Muscle of leg (tissue), 3 donors: ENCODE measurements at regions not wholly inside any gene's neighbourhood (a gene's known extent, or its start where the extent isn't known, plus 50 kb on each side); places are given as distances from the start of the nearest gene placed in this dataset.
"Not testable (repeated sequence)": the region's sequence is repeated elsewhere in the genome, so short reads cannot be mapped to it uniquely, and the experiment has no call there.

Experiments used
- DNase-seq: peaks from one replicate; pipeline ENCODE4 v3.0.0; 2013
- H3K27ac ChIP-seq: one replicate; pipeline ENCODE4 v1.5.1; 2013; ENCODE audit warnings: mild to moderate bottlenecking, low read length, control low read depth
- H3K27me3 ChIP-seq: one replicate; pipeline ENCODE4 v1.6.1; 2013; ENCODE audit warnings: low read length; ENCODE audit not compliant: control insufficient read depth, insufficient read depth
- H3K36me3 ChIP-seq: one replicate; pipeline ENCODE4 v1.6.1; 2013; ENCODE audit warnings: low read length; ENCODE audit not compliant: control insufficient read depth, insufficient read depth
- H3K4me1 ChIP-seq: one replicate; pipeline ENCODE4 v1.6.1; 2013; ENCODE audit warnings: low read length; ENCODE audit not compliant: control insufficient read depth, insufficient read depth
- H3K4me3 ChIP-seq: one replicate; pipeline ENCODE4 v1.5.1; 2013; ENCODE audit warnings: low read length, control low read depth
- H3K9me3 ChIP-seq: replicated peaks from 2 replicates; pipeline ENCODE4 v1.6.1; 2013; ENCODE audit warnings: low read depth, low read length; ENCODE audit not compliant: control insufficient read depth
- WGBS: methylation state at CpG from one replicate; pipeline ENCODE4 v1.1.5; 2013; ENCODE audit warnings: missing lambda C conversion rate; ENCODE audit not compliant: insufficient coverage; 5-methylcytosine and 5-hydroxymethylcytosine counted together

DNA sequence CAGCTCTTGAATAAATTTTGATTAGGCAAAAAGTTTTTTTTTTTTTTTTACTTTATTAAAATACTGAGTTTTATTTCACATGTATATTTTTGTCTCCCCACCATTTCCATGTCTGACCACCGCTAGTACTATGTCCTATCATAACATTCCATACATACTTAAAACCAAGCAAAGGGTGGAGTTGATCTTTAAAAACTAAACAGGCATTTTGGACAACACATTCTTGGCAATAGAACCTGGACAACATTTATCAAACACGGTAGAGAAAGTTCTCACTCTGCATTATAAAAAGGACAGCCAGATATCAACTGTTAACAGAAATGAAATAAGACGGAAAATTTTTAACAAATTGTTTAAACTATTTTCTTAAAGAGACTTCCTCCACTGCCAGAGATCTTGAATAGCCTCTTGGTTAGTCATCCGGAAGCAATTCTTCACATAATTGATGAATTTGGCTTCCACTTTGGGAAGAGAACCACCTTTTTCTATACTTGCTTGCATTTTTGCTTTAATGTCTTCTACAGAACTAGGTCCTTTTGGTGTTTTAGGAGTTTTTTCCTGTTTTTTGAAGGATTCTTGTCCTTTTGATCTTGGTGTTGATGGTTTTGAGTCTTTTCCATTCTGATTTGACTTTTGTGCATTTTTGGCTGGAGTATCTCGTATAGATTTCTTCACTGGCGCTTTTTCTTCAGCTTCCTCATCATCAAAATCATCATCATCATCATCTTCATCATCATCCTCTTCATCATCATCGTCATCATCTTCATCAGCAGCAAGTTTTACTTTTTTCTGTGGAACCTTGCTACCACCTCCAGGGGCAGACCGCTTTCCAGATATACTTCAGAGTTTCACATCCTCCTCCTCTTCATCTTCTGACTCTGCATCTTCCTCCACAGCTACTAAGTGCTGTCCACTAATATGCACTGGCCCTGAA lies 58.7 kb downstream of the POU5F2 start:
- H3K27me3 ChIP-seq, DNase-seq, H3K27ac ChIP-seq, H3K9me3 ChIP-seq, H3K4me3 ChIP-seq, H3K4me1 ChIP-seq, H3K36me3 ChIP-seq: not testable (repeated sequence)
- 100% methylated on average over 4 of the region's 8 CpGs for WGBS

DNA sequence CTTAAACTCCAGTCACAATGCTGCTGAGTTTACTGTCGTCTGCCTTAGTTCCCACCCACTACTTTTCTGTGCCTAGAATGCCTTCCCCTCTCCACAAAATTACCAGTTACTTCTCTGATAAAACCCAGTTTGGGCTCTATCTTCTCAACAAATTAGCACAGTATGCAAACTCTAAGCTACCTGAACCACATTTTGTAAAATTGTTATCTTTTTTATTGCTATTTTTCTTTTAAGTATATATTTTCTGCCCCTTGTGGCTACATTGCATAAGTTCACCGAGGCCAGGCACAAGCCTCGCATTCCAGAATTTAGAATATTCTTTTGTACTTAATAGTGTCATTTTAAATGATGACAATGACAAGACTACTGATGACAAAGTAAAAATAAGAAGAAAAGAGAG lies 60.0 kb downstream of the POU5F2 start:
- H3K36me3 ChIP-seq = no peaks in the 10 kb centered on the region
- 55% methylated on average over 1 of the region's 3 CpGs for WGBS
- H3K4me1 ChIP-seq = peaks cover 8% of the 10 kb centered on the region
- H3K27ac ChIP-seq = no peak overlapping the region
- DNase-seq = no peak
- H3K4me3 ChIP-seq = no peak overlapping the region
- H3K9me3 ChIP-seq = no peaks in the 10 kb centered on the region
- no peaks in the 10 kb centered on the region for H3K27me3 ChIP-seq

DNA sequence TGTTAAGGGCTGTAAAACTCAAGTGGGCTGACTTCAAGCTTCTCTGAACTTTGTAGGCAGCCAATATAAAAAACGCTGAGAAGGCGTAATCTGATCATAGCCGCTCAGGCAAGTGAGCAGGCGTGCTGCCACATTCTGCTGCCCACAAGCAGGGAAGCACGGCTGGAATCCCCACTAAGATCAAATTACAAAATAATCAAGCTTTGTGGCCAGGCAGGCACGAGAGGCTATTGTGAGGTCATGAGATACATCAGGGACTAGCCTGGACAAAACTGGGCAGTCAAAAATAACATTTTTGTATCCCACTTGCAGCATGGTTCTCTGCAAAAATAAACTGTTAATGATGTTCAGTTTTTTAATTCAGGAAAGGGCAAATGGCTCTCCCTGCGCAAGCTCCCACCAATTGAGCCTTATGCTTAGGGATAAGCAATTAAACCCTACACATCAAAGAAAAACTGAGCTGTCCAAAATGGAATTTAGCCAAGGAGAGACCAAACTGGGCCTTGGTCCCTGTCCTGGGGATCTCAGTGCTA lies 64.0 kb downstream of the POU5F2 start:
- Histone ChIP-seq H3K27me3 (no peaks in the 10 kb centered on the region), H3K36me3 (no peaks in the 10 kb centered on the region), H3K4me1 (peaks cover 8% of the 10 kb centered on the region), H3K9me3 (no peaks in the 10 kb centered on the region), H3K27ac (peak overlapping the region; percentile 42), H3K4me3 (no peak overlapping the region)
- 28% methylated on average over 3 of the region's 7 CpGs for WGBS
- DNase-seq = peak; percentile 83

- no CpG with 5 or more reads among the region's 5 CpGs for WGBS
- no peak overlapping the region for H3K27ac ChIP-seq
- peaks cover 8% of the 10 kb centered on the region for H3K4me1 ChIP-seq
- H3K4me3 ChIP-seq = no peak overlapping the region
- no peaks in the 10 kb centered on the region for H3K36me3 ChIP-seq
- peak; percentile 14 for DNase-seq
- H3K9me3 ChIP-seq = no peaks in the 10 kb centered on the region
- H3K27me3 ChIP-seq = no peaks in the 10 kb centered on the region
Observed at GRCh38 chr5:93676704-93677103, 64.7 kb downstream of the POU5F2 start.

DNA sequence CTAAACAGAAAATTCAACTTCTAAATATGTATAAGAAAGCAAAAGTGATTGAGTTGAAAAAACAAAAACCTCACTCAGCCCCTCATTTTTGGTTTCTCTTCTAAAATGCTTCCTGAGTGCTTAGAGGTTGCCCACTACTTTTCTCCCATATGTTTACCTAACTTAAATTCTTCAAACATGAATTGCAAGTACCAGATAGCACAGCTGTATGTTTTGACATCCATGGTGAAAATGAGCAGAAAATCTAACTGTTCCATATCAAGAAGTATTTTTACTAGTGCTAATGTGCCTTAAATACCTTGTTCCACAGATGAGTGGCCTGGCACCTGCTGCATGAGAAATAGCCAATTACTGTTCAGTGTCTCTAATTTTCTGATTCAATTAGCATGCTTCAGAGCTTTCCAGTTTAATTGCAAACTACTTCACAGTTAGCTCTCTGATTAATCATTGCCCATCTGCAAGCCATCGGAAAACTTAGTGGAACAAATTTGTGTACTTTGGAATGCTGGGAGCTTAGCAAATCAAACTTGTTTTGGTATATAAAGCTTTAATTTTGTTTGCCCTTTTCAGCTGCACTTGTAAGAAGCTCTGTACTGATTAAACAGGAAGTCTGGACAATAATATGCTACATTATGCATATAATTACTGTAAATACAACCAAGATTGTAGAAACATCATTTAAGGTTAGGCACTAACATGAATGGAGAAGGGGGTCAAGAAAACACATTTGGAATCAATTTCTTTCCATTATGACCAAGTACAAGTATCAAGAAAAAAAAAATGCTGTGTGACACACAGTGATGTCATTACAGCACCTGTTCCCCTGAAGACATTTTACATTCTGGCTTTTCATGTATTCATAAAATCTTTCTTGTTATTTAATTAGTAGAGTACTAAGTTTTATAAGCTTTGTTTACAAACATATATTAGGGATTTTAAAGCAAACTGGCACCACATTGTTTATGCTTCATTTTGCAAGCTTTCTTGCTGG lies 65.6 kb downstream of the POU5F2 start:
- Histone ChIP-seq H3K27ac (no peak overlapping the region), H3K9me3 (no peaks in the 10 kb centered on the region)
- peak; percentile 21 for DNase-seq

DNA sequence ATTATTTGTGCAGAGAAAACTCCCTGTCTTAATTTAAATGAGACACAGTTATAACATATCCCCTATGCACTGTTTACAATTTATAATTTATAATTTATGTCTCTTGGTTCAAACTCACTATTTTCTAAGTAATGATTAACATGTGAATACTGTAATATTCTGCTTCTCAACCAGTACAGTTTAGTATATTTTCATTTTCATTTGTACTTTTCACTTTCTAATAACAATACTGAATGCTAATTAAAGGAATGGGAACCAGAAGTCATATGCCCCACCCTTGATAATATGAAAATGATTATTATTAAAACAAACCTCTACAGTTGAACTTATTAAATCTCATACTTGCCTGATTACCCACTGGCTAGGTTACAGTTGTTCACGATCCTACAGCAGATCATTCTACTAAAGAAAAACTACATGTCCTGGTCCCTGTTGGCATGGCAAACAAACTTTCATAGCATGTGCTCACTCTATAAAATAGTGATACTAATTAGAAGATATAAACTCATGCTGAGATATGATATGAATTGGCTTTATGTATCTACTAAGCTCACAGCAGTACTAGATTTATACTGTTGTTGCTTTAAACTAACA lies 66.4 kb downstream of the POU5F2 start:
- DNase-seq = no peak
- Histone ChIP-seq H3K4me3 (no peak overlapping the region), H3K27ac (no peak overlapping the region), H3K27me3 (no peaks in the 10 kb centered on the region), H3K36me3 (no peaks in the 10 kb centered on the region), H3K4me1 (peaks cover 8% of the 10 kb centered on the region), H3K9me3 (no peaks in the 10 kb centered on the region)
- no CpG with 5 or more reads among the region's 1 CpG for WGBS

More for the DNA sequence above, 65.6 kb downstream of the POU5F2 start:
- WGBS = no CpG with 5 or more reads among the region's 1 CpG
- Histone ChIP-seq H3K36me3 (no peaks in the 10 kb centered on the region), H3K4me3 (no peak overlapping the region), H3K27me3 (no peaks in the 10 kb centered on the region), H3K4me1 (peaks cover 8% of the 10 kb centered on the region)

GRCh38 chr5:93674138-93674537 lies 67.3 kb downstream of the POU5F2 start:
- Histone ChIP-seq H3K27me3 (no peaks in the 10 kb centered on the region), H3K4me1 (peaks cover 8% of the 10 kb centered on the region), H3K4me3 (no peak overlapping the region), H3K36me3 (no peaks in the 10 kb centered on the region), H3K9me3 (no peaks in the 10 kb centered on the region), H3K27ac (no peak overlapping the region)
- WGBS = 72% methylated on average over 2 of the region's 5 CpGs
- peak; percentile 16 for DNase-seq

DNA sequence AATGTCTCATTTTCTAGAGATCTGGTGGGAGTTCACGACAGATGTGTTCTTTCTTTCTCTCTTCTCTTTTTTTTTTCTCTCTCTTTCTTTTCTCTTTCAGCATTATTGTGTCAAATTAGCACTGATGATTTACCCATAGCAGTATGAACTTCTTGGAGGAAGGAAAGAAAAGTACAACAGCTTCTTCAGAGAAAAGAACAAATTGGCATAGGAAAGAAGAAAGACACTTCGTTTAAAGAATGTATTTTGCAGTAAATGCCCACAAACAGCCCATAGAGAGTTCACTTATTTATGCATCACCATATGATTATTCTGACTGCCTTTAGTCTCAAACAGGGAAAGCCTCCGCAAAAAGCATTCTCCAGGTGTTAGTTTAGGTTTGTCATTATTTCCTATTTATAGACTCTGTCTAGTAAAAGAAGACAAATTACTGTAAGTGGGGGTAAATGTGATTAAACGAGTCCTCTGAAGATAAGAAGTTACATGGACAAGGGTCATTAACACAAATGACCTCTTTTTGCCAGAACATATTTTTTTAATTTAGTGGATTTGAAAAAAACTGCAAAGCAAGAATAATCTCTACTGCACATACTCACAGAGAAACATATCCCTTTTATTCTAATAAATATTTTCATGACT lies 68.0 kb downstream of the POU5F2 start:
- Histone ChIP-seq H3K4me3 (no peak overlapping the region), H3K4me1 (peaks cover 8% of the 10 kb centered on the region), H3K27me3 (no peaks in the 10 kb centered on the region), H3K36me3 (no peaks in the 10 kb centered on the region), H3K9me3 (no peaks in the 10 kb centered on the region), H3K27ac (no peak overlapping the region)
- no CpG with 5 or more reads among the region's 4 CpGs for WGBS
- no peak for DNase-seq

DNA sequence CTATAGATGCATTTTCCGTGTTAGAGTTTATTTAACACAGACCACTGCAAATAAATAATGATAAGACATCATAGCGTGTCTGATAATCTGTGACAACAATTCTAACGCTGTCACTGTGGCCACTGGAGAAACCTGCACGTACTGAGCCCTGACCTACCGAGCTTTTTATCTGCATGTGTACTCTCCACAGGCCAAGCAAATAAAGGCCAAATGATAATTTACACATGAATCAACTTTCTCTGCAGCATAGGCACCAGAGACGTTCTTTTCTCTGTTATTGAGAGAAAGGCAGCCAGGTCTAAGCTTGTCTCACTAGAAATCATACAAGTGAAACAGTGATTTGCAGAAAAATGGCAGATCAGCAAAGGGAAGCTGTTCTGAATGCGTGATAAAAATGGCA lies 75.8 kb downstream of the POU5F2 start:
- WGBS = 78% methylated on average over 5 of the region's 7 CpGs
- no peaks in the 10 kb centered on the region for H3K9me3 ChIP-seq

More for the DNA sequence above, 75.8 kb downstream of the POU5F2 start:
- no peaks in the 10 kb centered on the region for H3K27me3 ChIP-seq
- no peaks in the 10 kb centered on the region for H3K4me1 ChIP-seq
- H3K4me3 ChIP-seq = no peak overlapping the region
- no peak for DNase-seq
- H3K27ac ChIP-seq = no peak overlapping the region
- H3K36me3 ChIP-seq = no peaks in the 10 kb centered on the region
